Muscle of leg (tissue), 3 donors: ENCODE measurements at regions not wholly inside any gene's neighbourhood (a gene's known extent, or its start where the extent isn't known, plus 50 kb on each side); places are given as distances from the start of the nearest gene placed in this dataset.

Experiments used
- DNase-seq: peaks from one replicate; pipeline ENCODE4 v3.0.0; 2013
- H3K27ac ChIP-seq: one replicate; pipeline ENCODE4 v1.5.1; 2013; ENCODE audit warnings: mild to moderate bottlenecking, low read length, control low read depth
- H3K27me3 ChIP-seq: one replicate; pipeline ENCODE4 v1.6.1; 2013; ENCODE audit warnings: low read length; ENCODE audit not compliant: control insufficient read depth, insufficient read depth
- H3K36me3 ChIP-seq: one replicate; pipeline ENCODE4 v1.6.1; 2013; ENCODE audit warnings: low read length; ENCODE audit not compliant: control insufficient read depth, insufficient read depth
- H3K4me1 ChIP-seq: one replicate; pipeline ENCODE4 v1.6.1; 2013; ENCODE audit warnings: low read length; ENCODE audit not compliant: control insufficient read depth, insufficient read depth
- H3K4me3 ChIP-seq: one replicate; pipeline ENCODE4 v1.5.1; 2013; ENCODE audit warnings: low read length, control low read depth
- H3K9me3 ChIP-seq: replicated peaks from 2 replicates; pipeline ENCODE4 v1.6.1; 2013; ENCODE audit warnings: low read depth, low read length; ENCODE audit not compliant: control insufficient read depth
- WGBS: methylation state at CpG from one replicate; pipeline ENCODE4 v1.1.5; 2013; ENCODE audit warnings: missing lambda C conversion rate; ENCODE audit not compliant: insufficient coverage; 5-methylcytosine and 5-hydroxymethylcytosine counted together

DNA sequence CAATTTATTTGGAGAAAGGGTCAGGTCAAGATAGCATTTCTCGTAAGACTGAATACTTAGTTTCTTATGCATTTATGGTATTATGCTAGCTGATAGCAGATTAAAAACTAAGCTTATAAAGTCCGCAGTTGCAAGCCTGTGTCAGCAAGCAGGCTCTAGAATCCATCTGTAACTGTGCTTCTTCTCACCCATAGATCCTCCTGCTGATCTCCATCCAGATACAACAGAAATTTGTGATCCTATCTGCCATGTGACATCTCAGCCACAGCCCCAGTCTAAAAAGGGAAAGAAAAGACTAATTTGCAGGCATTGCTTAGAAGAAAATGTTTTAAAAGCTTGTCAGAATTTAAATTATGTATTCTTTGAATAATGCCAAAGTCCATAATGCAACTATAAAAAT is 265.4 kb upstream of the CCDC54 start:
- H3K4me1 ChIP-seq = no peaks in the 10 kb centered on the region
- H3K27ac ChIP-seq = no peak overlapping the region
- no CpG with 5 or more reads among the region's 2 CpGs for WGBS
- no peaks in the 10 kb centered on the region for H3K36me3 ChIP-seq
- no peak for DNase-seq
- no peaks in the 10 kb centered on the region for H3K9me3 ChIP-seq
- no peaks in the 10 kb centered on the region for H3K27me3 ChIP-seq
- H3K4me3 ChIP-seq = no peak overlapping the region

- H3K27ac ChIP-seq = no peak overlapping the region
- H3K4me3 ChIP-seq = no peak overlapping the region
- no peaks in the 10 kb centered on the region for H3K9me3 ChIP-seq
- H3K27me3 ChIP-seq = no peaks in the 10 kb centered on the region
- WGBS = no CpG with 5 or more reads among the region's 1 CpG
- no peaks in the 10 kb centered on the region for H3K4me1 ChIP-seq
- no peaks in the 10 kb centered on the region for H3K36me3 ChIP-seq
- no peak for DNase-seq
These were observed 264.9 kb upstream of the CCDC54 start for GRCh38 chr3:107112356-107112755.

GRCh38 chr3:107116251-107116650 is 261.0 kb upstream of the CCDC54 start:
- 95% methylated on average over 3 of the region's 17 CpGs for WGBS
- H3K36me3 ChIP-seq = no peaks in the 10 kb centered on the region

GRCh38 chr3:107117156-107117555 is 260.1 kb upstream of the CCDC54 start:
- WGBS = no CpG with 5 or more reads among the region's 4 CpGs

More at GRCh38 chr3:107116251-107116650, 261.0 kb upstream of the CCDC54 start:
- Histone ChIP-seq H3K27ac (no peak overlapping the region), H3K4me1 (peaks cover 5% of the 10 kb centered on the region), H3K9me3 (no peaks in the 10 kb centered on the region), H3K27me3 (no peaks in the 10 kb centered on the region), H3K4me3 (no peak overlapping the region)
- no peak for DNase-seq

DNA sequence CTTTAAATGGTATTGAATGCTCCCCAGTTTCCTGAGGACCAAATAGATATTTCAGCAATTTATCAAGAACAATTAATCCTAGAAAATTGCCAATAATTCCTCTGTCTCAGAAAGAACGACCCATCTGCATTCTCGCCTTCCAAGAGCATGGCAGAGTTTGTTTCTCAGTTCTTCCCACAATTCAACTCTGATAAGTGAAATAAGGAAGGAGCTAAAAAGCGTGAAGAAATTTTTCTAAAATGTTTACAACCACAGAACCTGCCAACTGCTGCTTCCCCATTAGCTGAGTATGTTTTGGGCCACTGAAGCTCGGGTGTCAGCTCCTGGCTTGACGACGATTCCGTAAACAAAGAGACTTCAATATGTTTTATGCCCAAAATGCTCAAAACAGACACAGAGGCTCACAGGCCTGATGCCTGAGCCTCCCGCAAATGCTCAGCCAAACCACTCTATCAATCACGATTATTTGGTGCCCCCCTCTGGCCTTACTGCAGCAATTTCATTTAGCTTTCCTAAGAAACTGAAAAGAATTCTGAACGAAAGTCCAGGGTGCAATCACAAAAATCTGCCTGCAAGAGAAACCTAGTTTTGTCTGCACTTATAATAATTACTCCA is 259.2 kb upstream of the CCDC54 start:
- Histone ChIP-seq H3K4me1 (peaks cover 5% of the 10 kb centered on the region), H3K4me3 (no peak overlapping the region), H3K27me3 (no peaks in the 10 kb centered on the region), H3K27ac (no peak overlapping the region), H3K36me3 (no peaks in the 10 kb centered on the region), H3K9me3 (no peaks in the 10 kb centered on the region)
- peak; percentile 88 for DNase-seq
- WGBS = 7% methylated on average over 6 of the region's 10 CpGs

More at GRCh38 chr3:107117156-107117555, 260.1 kb upstream of the CCDC54 start:
- peaks cover 5% of the 10 kb centered on the region for H3K4me1 ChIP-seq
- H3K36me3 ChIP-seq = no peaks in the 10 kb centered on the region
- no peak overlapping the region for H3K27ac ChIP-seq
- no peaks in the 10 kb centered on the region for H3K9me3 ChIP-seq
- no peaks in the 10 kb centered on the region for H3K27me3 ChIP-seq
- H3K4me3 ChIP-seq = no peak overlapping the region
- no peak for DNase-seq

- Histone ChIP-seq H3K36me3 (no peaks in the 10 kb centered on the region), H3K4me1 (peaks cover 2% of the 10 kb centered on the region), H3K9me3 (no peaks in the 10 kb centered on the region), H3K27me3 (no peaks in the 10 kb centered on the region), H3K4me3 (no peak overlapping the region), H3K27ac (no peak overlapping the region)
- peak; percentile 22 for DNase-seq
- WGBS = no CpG with 5 or more reads among the region's 1 CpG
These were observed 252.4 kb upstream of the CCDC54 start for GRCh38 chr3:107124885-107125284.

- H3K36me3 ChIP-seq = no peaks in the 10 kb centered on the region
- H3K27me3 ChIP-seq = no peaks in the 10 kb centered on the region
- peaks cover 2% of the 10 kb centered on the region for H3K4me1 ChIP-seq
- peak; percentile 65 for DNase-seq
- no peak overlapping the region for H3K4me3 ChIP-seq
- WGBS = no CpG with 5 or more reads among the region's 3 CpGs
- no peaks in the 10 kb centered on the region for H3K9me3 ChIP-seq
- H3K27ac ChIP-seq = no peak overlapping the region
These were observed 248.3 kb upstream of the CCDC54 start for GRCh38 chr3:107128946-107129345.

DNA sequence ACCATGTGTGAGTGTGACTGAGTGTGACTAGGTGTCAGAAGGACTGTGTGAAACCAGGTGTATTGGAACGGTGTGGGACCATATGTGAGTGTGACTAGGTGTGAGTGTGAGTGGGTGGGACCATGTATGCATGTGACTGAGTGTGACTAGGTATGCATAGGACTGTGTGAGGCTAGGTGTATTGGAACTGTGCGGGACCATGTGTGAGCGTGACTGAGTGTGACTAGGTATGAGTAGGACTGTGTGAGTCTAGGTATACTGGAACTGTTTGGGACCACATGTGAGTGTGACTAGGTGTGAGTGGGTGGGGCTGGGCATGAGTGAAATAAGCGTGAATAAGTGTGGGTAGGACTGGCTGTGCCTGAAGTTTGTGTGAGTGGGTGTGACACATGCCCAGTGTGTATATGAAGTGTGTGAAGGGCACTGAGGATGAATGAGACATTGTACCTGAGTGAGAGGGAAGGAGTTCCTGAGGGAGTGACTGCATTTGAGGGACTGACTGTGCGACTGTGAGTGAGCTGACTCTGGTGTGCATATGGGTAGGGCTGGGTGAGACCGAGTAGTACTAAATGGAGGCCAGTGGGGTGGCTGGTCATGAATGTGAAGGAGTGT is 247.0 kb upstream of the CCDC54 start:
- 94% methylated on average over 6 of the region's 6 CpGs for WGBS
- Histone ChIP-seq H3K4me1 (no peaks in the 10 kb centered on the region), H3K27me3 (no peaks in the 10 kb centered on the region)

DNA sequence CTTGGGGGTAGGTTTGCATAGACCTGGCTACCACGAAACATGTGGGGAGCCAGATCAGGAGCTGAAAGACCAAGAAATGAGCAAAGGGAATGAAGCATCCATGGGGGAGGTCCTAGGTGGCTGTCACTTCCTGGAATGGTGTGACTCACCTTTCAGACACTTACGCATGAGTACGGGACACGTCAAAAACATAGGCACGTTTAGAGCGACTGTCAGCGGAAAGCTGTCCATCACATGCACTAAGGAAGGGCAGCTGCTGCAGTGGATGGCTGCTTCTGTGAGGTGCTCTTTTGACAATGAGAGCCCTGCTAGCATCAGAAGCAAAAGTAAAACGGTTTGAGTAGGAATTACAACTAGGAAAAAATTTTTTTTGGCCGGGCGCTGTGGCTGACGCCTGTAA is 244.6 kb upstream of the CCDC54 start:
- no peaks in the 10 kb centered on the region for H3K27me3 ChIP-seq
- H3K36me3 ChIP-seq = no peaks in the 10 kb centered on the region
- 95% methylated on average over 10 of the region's 11 CpGs for WGBS
- no peak overlapping the region for H3K27ac ChIP-seq
- no peak overlapping the region for H3K4me3 ChIP-seq
- no peaks in the 10 kb centered on the region for H3K4me1 ChIP-seq
- no peak for DNase-seq
- no peaks in the 10 kb centered on the region for H3K9me3 ChIP-seq

More for the DNA sequence above, 247.0 kb upstream of the CCDC54 start:
- no peaks in the 10 kb centered on the region for H3K9me3 ChIP-seq
- H3K4me3 ChIP-seq = no peak overlapping the region
- no peak for DNase-seq
- H3K27ac ChIP-seq = no peak overlapping the region
- no peaks in the 10 kb centered on the region for H3K36me3 ChIP-seq

DNA sequence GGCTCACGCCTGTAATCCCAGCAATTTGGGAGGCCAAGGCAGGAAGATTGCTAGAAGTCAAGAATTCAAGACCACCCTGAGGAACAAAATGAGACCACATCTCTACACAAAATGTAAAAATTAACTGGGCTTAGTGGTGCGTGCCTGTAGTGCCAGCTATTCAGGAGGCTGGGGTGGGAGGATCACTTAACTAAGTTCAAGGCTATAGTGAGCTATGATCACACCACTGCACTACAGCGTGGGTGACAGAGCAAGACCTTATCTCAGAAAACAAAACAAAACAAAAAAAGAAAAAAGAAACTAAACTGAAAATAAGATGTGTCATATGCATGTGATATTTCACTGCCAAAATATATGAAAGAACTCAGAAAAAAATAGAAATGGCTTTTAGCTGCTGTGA is 243.3 kb upstream of the CCDC54 start:
- H3K36me3 ChIP-seq = no peaks in the 10 kb centered on the region
- no peak overlapping the region for H3K4me3 ChIP-seq
- DNase-seq = no peak
- H3K27ac ChIP-seq = no peak overlapping the region
- no peaks in the 10 kb centered on the region for H3K4me1 ChIP-seq
- no peaks in the 10 kb centered on the region for H3K27me3 ChIP-seq
- H3K9me3 ChIP-seq = no peaks in the 10 kb centered on the region
- no CpG with 5 or more reads among the region's 3 CpGs for WGBS
